ENCODE measurements at regions not wholly inside any gene's neighbourhood (a gene's known extent, or its start where the extent isn't known, plus 50 kb on each side); places are given as distances from the start of the nearest gene placed in this dataset.
"Not testable (repeated sequence)": the region's sequence is repeated elsewhere in the genome, so short reads cannot be mapped to it uniquely, and the experiment has no call there.

- Histone ChIP-seq H3K4me3 (no peak overlapping the region), H3K27ac (no peak overlapping the region), H3K4me1 (replicated peaks in 1 of 2) (no peaks in the 10 kb centered on the region)
- 24 to 91% (median 58%) methylated on average over 1 to 2 of the region's 2 CpGs for WGBS, 10 experiments
- in situ Hi-C loops (cut with MboI; ENCODE audit: low pct_unique_long_range_greater_than_20kb in 2 of 9, low sequenced_read_pairs in 9 of 9, unreplicated experiment in 9 of 9) = loop anchor here in 1 of 9 experiments (25.0 kb wide), 1 partner anchor 89 kb away; no protein-coding TSS in a partner anchor
- ATAC-seq (replicated peaks in 6 of 8) = no peak
Observed at GRCh38 chr12:94851396-94852028, 152.0 kb downstream of the NDUFA12 start.

DNA sequence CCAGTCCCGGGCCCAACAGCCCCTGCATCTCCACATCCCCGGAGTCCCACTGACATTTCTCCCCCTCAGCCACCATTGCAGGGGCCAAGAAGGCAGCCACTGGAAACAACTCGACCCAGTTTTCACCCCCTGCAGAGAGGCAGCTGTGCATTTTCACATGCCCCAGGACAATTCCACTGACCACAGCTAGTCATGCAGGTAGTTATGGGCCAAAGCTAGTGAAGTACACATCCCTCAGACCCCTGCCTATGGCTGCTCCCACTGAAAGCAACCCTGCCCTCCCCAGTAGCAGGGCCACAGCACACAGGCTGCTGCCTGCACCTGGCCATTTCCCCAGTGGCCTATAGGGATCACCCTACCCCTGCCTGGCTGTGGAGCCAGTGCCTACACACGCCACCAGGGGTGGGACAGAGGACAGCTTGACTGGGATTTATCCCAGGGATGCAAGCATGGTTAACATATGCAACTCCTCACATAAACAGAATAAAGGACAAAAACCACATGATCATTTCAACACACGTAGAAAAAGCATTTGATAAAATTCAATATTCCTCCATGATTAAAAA lies 154.0 kb downstream of the NDUFA12 start:
- Histone ChIP-seq H3K4me1 (replicated peaks in 1 of 2) (no peaks in the 10 kb centered on the region), H3K27ac (no peak overlapping the region), H3K4me3 (no peak overlapping the region)
- WGBS, 10 experiments = 6 to 88% (median 80%) methylated on average over 1 to 4 of the region's 5 CpGs; no CpG with 5 or more reads in 3 of the 10 experiments
- in situ Hi-C loops (cut with MboI; ENCODE audit: low pct_unique_long_range_greater_than_20kb in 2 of 9, low sequenced_read_pairs in 9 of 9, unreplicated experiment in 9 of 9) = no loop called here
- peak in 3 of 8 experiments; percentile 60 to 81 (median 81) for ATAC-seq (replicated peaks in 6 of 8)

GRCh38 chr12:94848966-94849365 lies 154.5 kb downstream of the NDUFA12 start:
- no peak for ATAC-seq (replicated peaks in 6 of 8)
- no peaks in the 10 kb centered on the region for H3K4me1 ChIP-seq (replicated peaks in 1 of 2)
- WGBS, 10 experiments = 73 to 96% (median 84%) methylated on average over 1 to 4 of the region's 4 CpGs; no CpG with 5 or more reads in 6 of the 10 experiments
- in situ Hi-C loops (cut with MboI; ENCODE audit: low pct_unique_long_range_greater_than_20kb in 2 of 9, low sequenced_read_pairs in 9 of 9, unreplicated experiment in 9 of 9) = no loop called here
- H3K4me3 ChIP-seq = no peak overlapping the region
- H3K27ac ChIP-seq = no peak overlapping the region

DNA sequence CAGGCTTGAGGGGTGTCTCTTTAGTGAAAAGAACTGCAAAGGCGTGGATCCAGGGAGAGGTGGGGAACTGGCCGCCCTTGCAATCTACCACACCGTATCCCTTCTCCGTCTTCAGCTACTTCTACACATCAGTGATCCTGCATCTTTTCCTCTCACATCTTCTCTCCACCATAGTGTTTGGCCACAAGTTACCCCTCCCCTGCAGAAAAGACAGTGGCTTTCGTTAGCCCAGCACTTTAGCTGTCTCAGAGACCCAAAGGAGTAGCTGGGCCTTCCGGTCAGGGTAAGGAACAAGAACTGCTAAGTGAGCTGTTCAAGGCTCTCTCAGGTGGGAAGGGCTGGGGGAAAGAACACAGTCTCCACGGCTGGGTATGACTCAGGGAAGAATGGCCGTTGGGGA lies 158.4 kb downstream of the NDUFA12 start:
- Histone ChIP-seq H3K27ac (no peak overlapping the region), H3K4me1 (replicated peaks in 1 of 2) (no peaks in the 10 kb centered on the region), H3K4me3 (no peak overlapping the region)
- WGBS, 10 experiments = 67 to 95% (median 80%) methylated on average over 3 to 6 of the region's 8 CpGs; no CpG with 5 or more reads in 5 of the 10 experiments
- in situ Hi-C loops (cut with MboI; ENCODE audit: low pct_unique_long_range_greater_than_20kb in 2 of 9, low sequenced_read_pairs in 9 of 9, unreplicated experiment in 9 of 9) = no loop called here
- ATAC-seq (replicated peaks in 6 of 8) = no peak

- in situ Hi-C loops (cut with MboI; ENCODE audit: low pct_unique_long_range_greater_than_20kb in 2 of 9, low sequenced_read_pairs in 9 of 9, unreplicated experiment in 9 of 9) = no loop called here
- H3K27ac ChIP-seq = no peak overlapping the region
- no peak for ATAC-seq (replicated peaks in 6 of 8)
- 80 to 100% (median 88%) methylated on average over 1 to 3 of the region's 3 CpGs; no CpG with 5 or more reads in 6 of the 10 experiments for WGBS, 10 experiments
- H3K4me1 ChIP-seq (replicated peaks in 1 of 2) = no peaks in the 10 kb centered on the region
- H3K4me3 ChIP-seq = no peak overlapping the region
Observed at GRCh38 chr12:94844452-94844851, 159.0 kb downstream of the NDUFA12 start.

DNA sequence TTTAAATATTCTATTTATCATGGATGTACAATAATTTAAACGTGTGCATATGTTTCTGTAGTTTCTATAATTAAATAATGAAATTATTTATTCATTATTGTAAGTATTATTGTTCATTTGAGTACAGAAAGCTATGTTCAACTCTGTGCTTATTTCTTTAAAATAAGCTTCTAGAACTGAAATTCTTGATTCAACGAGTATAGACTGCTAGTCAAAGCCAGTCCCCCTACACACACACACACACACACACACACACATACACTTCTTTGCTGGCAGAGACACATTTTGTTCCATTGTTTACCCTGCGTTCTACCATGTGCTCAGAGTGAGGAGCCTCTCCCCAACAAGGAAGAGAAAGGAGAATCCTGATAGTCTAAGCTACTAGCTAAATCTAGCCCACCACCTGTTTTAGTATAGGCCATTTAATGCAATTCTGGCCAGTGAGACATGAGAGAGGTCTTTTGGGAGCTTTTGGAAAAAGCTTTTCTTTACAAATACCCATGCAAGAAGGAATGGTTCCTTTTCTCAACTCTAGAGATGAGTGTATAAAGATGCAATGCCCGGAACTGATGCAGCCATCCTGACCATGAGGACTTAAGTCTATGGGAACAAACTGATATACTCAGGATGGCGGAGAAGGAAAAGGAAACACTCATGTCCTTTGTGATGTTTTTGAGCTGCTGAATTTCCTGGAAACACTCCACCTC lies 161.4 kb downstream of the NDUFA12 start:
- in situ Hi-C loops (cut with MboI; ENCODE audit: low pct_unique_long_range_greater_than_20kb in 2 of 9, low sequenced_read_pairs in 9 of 9, unreplicated experiment in 9 of 9) = no loop called here
- Histone ChIP-seq H3K4me3 (no peak overlapping the region), H3K4me1 (replicated peaks in 1 of 2) (no peaks in the 10 kb centered on the region), H3K27ac (no peak overlapping the region)
- no peak for ATAC-seq (replicated peaks in 6 of 8)
- 17 to 100% (median 79%) methylated on average over 1 to 5 of the region's 5 CpGs; no CpG with 5 or more reads in 1 of the 10 experiments for WGBS, 10 experiments

- in situ Hi-C loops (cut with MboI; ENCODE audit: low pct_unique_long_range_greater_than_20kb in 2 of 9, low sequenced_read_pairs in 9 of 9, unreplicated experiment in 9 of 9) = no loop called here
- H3K4me1 ChIP-seq (replicated peaks in 1 of 2) = no peaks in the 10 kb centered on the region
- H3K4me3 ChIP-seq = no peak overlapping the region
- no peak overlapping the region for H3K27ac ChIP-seq
- 26 to 83% (median 79%) methylated on average over 1 to 3 of the region's 3 CpGs; no CpG with 5 or more reads in 5 of the 10 experiments for WGBS, 10 experiments
- peak in 3 of 8 experiments; percentile 50 to 63 (median 56) for ATAC-seq (replicated peaks in 6 of 8)
Observed at GRCh38 chr12:94841177-94841576, 162.3 kb downstream of the NDUFA12 start.

GRCh38 chr12:94839347-94839746 lies 164.2 kb downstream of the NDUFA12 start:
- Histone ChIP-seq H3K27ac (no peak overlapping the region), H3K4me3 (no peak overlapping the region), H3K4me1 (replicated peaks in 1 of 2) (no peaks in the 10 kb centered on the region)
- in situ Hi-C loops (cut with MboI; ENCODE audit: low pct_unique_long_range_greater_than_20kb in 2 of 9, low sequenced_read_pairs in 9 of 9, unreplicated experiment in 9 of 9) = no loop called here
- ATAC-seq (replicated peaks in 6 of 8) = no peak
- WGBS, 10 experiments = 83 to 100% (median 92%) methylated on average over 1 to 5 of the region's 5 CpGs; no CpG with 5 or more reads in 3 of the 10 experiments

- H3K4me1 ChIP-seq (replicated peaks in 1 of 2); H3K4me3 ChIP-seq; H3K27ac ChIP-seq; in situ Hi-C loops (cut with MboI; ENCODE audit: low pct_unique_long_range_greater_than_20kb in 2 of 9, low sequenced_read_pairs in 9 of 9, unreplicated experiment in 9 of 9): not testable (repeated sequence)
- ATAC-seq (replicated peaks in 6 of 8) = peak in 1 of 8 experiments; percentile 11
- WGBS, 10 experiments = 60 to 100% (median 95%) methylated on average over 1 to 8 of the region's 13 CpGs; no CpG with 5 or more reads in 2 of the 10 experiments
Observed at GRCh38 chr12:94836952-94837670, 166.4 kb downstream of the NDUFA12 start.

- in situ Hi-C loops (cut with MboI; ENCODE audit: low pct_unique_long_range_greater_than_20kb in 2 of 9, low sequenced_read_pairs in 9 of 9, unreplicated experiment in 9 of 9) = no loop called here
- peaks cover 8% of the 10 kb centered on the region in 2 donors for H3K4me1 ChIP-seq (replicated peaks in 1 of 2)
- no peak overlapping the region for H3K27ac ChIP-seq
- 60 to 100% (median 99%) methylated on average over 1 to 7 of the region's 14 CpGs; no CpG with 5 or more reads in 6 of the 10 experiments for WGBS, 10 experiments
- H3K4me3 ChIP-seq = no peak overlapping the region
- ATAC-seq (replicated peaks in 6 of 8) = no peak
Observed at GRCh38 chr12:94834036-94834625, 169.4 kb downstream of the NDUFA12 start.

DNA sequence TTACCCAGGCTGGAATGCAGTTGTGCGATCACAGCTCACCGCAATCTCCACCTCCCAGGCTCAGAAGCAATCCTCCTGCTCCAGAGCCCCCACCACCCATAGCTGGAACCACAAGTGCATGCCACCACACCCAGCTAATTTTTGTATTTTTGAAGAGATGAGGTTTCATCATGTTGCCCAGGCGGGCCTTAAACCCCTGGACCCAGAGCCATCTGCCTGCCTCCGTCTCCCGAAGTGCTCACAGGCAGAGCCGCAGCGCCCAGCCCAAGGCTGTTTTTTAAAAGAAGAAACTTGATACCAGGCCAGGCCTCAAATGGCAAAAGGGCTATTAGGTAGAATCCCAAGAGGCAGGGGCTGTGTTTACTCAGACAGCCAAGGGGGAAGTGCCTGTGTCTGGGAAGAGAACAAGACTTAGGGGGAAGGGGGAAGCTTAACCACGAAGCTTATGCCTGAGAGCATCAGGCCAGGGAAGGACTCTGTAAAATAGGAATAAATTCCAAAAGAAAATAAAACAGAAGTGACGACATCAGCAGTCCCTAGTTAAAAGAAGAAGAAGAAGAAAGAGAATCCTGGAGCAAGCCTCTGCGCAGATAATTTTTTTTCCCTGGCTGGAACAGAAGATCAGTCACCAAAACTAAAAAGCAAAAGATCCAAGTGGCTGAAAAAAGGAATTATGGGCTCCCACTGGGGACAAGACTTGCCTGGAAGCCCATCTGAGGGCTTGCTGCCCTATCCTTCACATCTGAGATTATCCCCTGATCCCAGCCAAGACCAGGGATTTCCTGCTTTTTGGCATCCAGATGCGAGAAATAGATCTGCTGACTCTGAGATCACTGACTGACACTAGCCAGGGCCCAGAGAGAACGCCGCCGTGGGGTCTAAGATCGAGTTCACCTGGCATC lies 170.5 kb downstream of the NDUFA12 start:
- Histone ChIP-seq H3K4me3 (no peak overlapping the region), H3K4me1 (replicated peaks in 1 of 2) (peaks cover 8% of the 10 kb centered on the region in 2 donors), H3K27ac (no peak overlapping the region)
- in situ Hi-C loops (cut with MboI; ENCODE audit: low pct_unique_long_range_greater_than_20kb in 2 of 9, low sequenced_read_pairs in 9 of 9, unreplicated experiment in 9 of 9) = no loop called here
- 13 to 69% (median 35%) methylated on average over 4 to 15 of the region's 15 CpGs for WGBS, 10 experiments
- peak in 7 of 8 experiments; percentile 39 to 92 (median 69) for ATAC-seq (replicated peaks in 6 of 8)

DNA sequence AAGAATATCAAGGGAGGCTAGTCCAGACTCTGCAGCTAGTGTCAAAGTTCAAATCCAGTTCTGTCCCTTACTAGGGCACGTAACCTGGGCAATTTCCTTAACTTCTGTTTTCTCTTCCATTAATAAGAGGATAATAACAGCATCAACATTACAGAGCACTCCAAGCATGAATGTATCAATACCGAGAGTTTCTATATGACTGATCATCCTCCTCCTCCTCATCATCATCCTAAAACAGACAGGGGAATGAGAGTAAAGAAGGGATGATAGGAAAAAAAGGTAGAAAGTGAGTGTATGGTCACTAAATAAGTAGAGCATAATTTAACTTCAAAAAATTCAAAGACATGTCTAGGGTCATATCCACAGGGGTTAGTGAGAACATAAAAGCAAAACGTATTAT lies 171.4 kb downstream of the NDUFA12 start:
- 50 to 100% (median 91%) methylated on average over 1 to 3 of the region's 3 CpGs for WGBS, 10 experiments
- Histone ChIP-seq H3K4me3 (no peak overlapping the region), H3K27ac (no peak overlapping the region), H3K4me1 (replicated peaks in 1 of 2) (peaks cover 8% of the 10 kb centered on the region in 2 donors)
- in situ Hi-C loops (cut with MboI; ENCODE audit: low pct_unique_long_range_greater_than_20kb in 2 of 9, low sequenced_read_pairs in 9 of 9, unreplicated experiment in 9 of 9) = no loop called here
- ATAC-seq (replicated peaks in 6 of 8) = no peak

All from motor neuron (in vitro differentiated cells).